ENCODE measurements at regions not wholly inside any gene's neighbourhood (a gene's known extent, or its start where the extent isn't known, plus 50 kb on each side); places are given as distances from the start of the nearest gene placed in this dataset.

DNA sequence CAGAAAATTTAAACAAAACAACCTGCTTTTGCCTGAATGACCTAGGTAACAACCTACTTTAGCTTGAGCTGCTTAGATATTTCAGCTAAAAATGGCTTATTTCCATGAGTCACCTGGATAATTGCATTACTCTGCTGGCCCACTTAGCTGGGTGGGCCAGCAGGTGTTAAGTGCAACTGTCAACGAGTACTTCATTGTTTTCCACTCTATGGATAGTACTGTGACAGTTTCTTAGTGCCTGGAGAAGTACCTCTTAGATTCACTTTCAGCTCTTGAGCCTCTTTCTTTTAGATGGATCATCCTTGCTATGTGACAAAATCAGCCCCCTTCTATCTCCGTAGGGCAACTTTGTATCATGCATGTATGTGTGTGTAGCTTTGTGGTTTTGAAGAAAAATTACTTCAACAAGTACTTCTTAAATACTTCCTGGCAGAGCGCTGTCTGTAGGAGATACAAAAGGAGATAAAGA is 368.2 kb upstream of the ATP2B1 start:
- ATAC-seq (no peak), DNase-seq (no peak)
- no peaks in the 10 kb centered on the region for H3K27me3 ChIP-seq (ENCODE audit: insufficient read depth in 3 of 3, low read length in 2 of 3)
- TF ChIP-seq, protein P1, sequence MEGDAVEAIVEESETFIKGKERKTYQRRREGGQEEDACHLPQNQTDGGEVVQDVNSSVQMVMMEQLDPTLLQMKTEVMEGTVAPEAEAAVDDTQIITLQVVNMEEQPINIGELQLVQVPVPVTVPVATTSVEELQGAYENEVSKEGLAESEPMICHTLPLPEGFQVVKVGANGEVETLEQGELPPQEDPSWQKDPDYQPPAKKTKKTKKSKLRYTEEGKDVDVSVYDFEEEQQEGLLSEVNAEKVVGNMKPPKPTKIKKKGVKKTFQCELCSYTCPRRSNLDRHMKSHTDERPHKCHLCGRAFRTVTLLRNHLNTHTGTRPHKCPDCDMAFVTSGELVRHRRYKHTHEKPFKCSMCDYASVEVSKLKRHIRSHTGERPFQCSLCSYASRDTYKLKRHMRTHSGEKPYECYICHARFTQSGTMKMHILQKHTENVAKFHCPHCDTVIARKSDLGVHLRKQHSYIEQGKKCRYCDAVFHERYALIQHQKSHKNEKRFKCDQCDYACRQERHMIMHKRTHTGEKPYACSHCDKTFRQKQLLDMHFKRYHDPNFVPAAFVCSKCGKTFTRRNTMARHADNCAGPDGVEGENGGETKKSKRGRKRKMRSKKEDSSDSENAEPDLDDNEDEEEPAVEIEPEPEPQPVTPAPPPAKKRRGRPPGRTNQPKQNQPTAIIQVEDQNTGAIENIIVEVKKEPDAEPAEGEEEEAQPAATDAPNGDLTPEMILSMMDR (IDR thresholded peaks at IDR 0.05), result no peak
- intact Hi-C loops (cut with DNase I), result no loop called here
- H3K4me3 ChIP-seq, result no peak overlapping the region
- WGBS, 3 donors, result 65 to 84% (median 81%) methylated on average over 3 of the region's 3 CpGs
- H3K27ac ChIP-seq, result no peak overlapping the region
- no peaks in the 10 kb centered on the region for H3K9me3 ChIP-seq
- H3K4me1 ChIP-seq, result no peaks in the 10 kb centered on the region
- no peaks in the 10 kb centered on the region for H3K36me3 ChIP-seq (ENCODE audit: insufficient read depth in 1 of 2, low read depth in 1 of 2)

DNA sequence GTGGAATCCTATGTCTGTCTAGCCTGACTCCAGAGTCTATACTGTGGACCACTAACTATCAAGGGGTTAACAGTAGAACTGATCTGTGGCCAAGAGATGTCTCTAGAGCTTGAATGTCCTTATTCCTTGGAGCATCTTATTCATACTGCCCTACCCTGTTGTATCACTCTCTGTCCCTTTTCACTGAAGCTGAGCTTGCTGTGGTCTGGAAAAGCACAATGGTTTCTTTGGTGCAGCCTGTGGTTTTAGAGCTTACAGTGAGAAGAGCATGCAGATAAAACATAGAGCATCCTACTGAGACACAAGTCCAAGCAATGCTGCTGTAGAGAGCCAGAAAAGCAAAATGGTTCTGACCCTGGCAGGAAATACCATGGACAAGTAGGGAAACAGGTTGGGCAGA is 367.0 kb upstream of the ATP2B1 start:
- H3K27ac ChIP-seq, result no peak overlapping the region
- intact Hi-C loops (cut with DNase I), result no loop called here
- H3K4me1 ChIP-seq, result no peaks in the 10 kb centered on the region
- TF ChIP-seq, protein P1 (IDR thresholded peaks at IDR 0.05), result no peak
- DNase-seq, result no peak
- no peaks in the 10 kb centered on the region for H3K27me3 ChIP-seq (ENCODE audit: insufficient read depth in 3 of 3, low read length in 2 of 3)
- H3K36me3 ChIP-seq (ENCODE audit: insufficient read depth in 1 of 2, low read depth in 1 of 2), result no peaks in the 10 kb centered on the region
- H3K9me3 ChIP-seq, result no peaks in the 10 kb centered on the region
- no peak for ATAC-seq
- no peak overlapping the region for H3K4me3 ChIP-seq

DNA sequence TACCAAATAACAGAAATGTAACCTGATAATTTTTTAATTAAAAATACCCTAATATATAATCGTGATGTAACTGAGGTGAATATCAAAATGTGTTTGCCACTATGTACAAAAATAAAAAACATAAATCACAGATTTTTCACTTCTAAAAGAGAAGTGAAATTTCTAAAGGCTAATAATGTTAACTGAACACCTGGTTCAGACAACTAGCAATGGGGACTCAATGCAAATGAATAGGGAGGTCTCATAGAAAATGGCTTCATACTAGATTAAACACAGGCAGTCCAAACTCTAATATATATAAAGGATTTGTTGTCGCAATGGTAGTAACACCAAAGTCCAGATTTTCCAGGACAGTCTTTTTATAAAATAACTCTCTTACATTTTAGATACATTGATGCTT is 365.4 kb upstream of the ATP2B1 start:
- intact Hi-C loops (cut with DNase I), result no loop called here
- H3K36me3 ChIP-seq (ENCODE audit: insufficient read depth in 1 of 2, low read depth in 1 of 2), result no peaks in the 10 kb centered on the region
- H3K4me3 ChIP-seq, result no peak overlapping the region
- no peaks in the 10 kb centered on the region for H3K27me3 ChIP-seq (ENCODE audit: insufficient read depth in 3 of 3, low read length in 2 of 3)
- H3K27ac ChIP-seq, result no peak overlapping the region
- no peaks in the 10 kb centered on the region for H3K9me3 ChIP-seq
- TF ChIP-seq, protein P1 (IDR thresholded peaks at IDR 0.05), result no peak
- WGBS, 3 donors, result 92 to 96% (median 94%) methylated on average over 2 of the region's 2 CpGs
- ATAC-seq, result no peak
- H3K4me1 ChIP-seq, result no peaks in the 10 kb centered on the region
- no peak for DNase-seq

DNA sequence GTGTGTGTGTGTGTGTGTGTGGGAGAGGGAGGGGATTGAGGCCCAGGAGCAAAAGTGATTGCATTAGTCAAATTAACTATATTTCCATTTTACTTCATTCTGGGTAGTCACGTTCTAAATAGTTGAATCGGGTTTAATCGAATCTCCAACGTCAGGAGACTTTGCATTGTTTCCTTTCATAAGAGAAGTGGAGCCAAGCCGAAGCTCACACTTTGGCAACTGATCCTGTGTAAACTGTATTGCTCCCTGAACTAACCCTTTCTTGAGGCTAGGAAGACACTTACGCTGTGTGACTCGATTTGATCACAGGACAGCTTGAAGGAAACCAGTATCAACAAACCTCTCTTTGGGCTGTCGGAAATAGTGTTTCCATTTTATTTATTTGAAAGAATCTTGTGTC is 363.4 kb upstream of the ATP2B1 start:
- TF ChIP-seq, protein P1 (IDR thresholded peaks at IDR 0.05), result no peak
- intact Hi-C loops (cut with DNase I), result no loop called here
- Histone ChIP-seq H3K9me3 (no peaks in the 10 kb centered on the region), H3K27ac (no peak overlapping the region), H3K36me3 (ENCODE audit: insufficient read depth in 1 of 2, low read depth in 1 of 2) (no peaks in the 10 kb centered on the region), H3K4me1 (no peaks in the 10 kb centered on the region), H3K27me3 (ENCODE audit: insufficient read depth in 3 of 3, low read length in 2 of 3) (no peaks in the 10 kb centered on the region), H3K4me3 (no peak overlapping the region)
- 84 to 86% (median 84%) methylated on average over 8 of the region's 8 CpGs for WGBS, 3 donors
- DNase-seq, result no peak
- ATAC-seq, result no peak

DNA sequence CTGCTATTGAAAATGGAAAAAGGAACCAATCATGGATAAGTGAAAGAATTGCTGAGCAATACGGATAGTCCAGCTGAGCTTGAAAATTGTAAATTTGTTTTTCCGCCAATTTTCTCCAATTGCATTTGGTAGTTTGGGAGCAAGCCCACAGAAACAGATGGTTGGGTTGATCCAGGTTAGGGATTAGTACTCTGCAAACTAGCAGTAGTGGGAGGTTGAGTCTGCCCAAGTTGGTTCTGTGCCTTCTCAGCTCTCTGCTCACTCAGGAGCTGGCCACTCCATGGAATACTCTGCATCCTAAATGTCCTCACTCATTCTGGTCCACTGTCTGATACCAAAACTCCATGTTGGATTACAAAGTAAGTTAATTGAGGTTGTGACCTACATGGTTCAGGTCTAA is 361.1 kb upstream of the ATP2B1 start:
- no peak overlapping the region for H3K27ac ChIP-seq
- H3K27me3 ChIP-seq (ENCODE audit: insufficient read depth in 3 of 3, low read length in 2 of 3), result no peaks in the 10 kb centered on the region
- ATAC-seq, result no peak
- WGBS, 3 donors, result 51 to 73% (median 55%) methylated on average over 2 of the region's 2 CpGs
- H3K4me3 ChIP-seq, result no peak overlapping the region
- peaks cover 11% of the 10 kb centered on the region for H3K4me1 ChIP-seq
- H3K9me3 ChIP-seq, result no peaks in the 10 kb centered on the region
- TF ChIP-seq, protein P1 (IDR thresholded peaks at IDR 0.05), result no peak
- DNase-seq, result no peak
- intact Hi-C loops (cut with DNase I), result no loop called here
- H3K36me3 ChIP-seq (ENCODE audit: insufficient read depth in 1 of 2, low read depth in 1 of 2), result no peaks in the 10 kb centered on the region

Data from psoas muscle (tissue), 7 donors.